Limb (tissue), 2 donors: ENCODE measurements at regions not wholly inside any gene's neighbourhood (a gene's known extent, or its start where the extent isn't known, plus 50 kb on each side); places are given as distances from the start of the nearest gene placed in this dataset.

Source experiments
- DNase-seq, 2 donors: peaks; one replicate each; pipeline ENCODE4 v3.0.0-alpha.2; 2016; ENCODE audit errors: extremely low spot score in 2 of 2

GRCh38 chr10:128462844-128463243 lies 336.6 kb upstream of the MKI67 start:
- DNase-seq: no peak

GRCh38 chr10:128463991-128464760 lies 338.0 kb upstream of the MKI67 start:
- DNase-seq: no peak

GRCh38 chr10:128465697-128466096 lies 339.5 kb upstream of the MKI67 start:
- DNase-seq: no peak

GRCh38 chr10:128466831-128467371 lies 340.7 kb upstream of the MKI67 start:
- no peak for DNase-seq

GRCh38 chr10:128468462-128468861 lies 342.2 kb upstream of the MKI67 start:
- DNase-seq: no peak

- no peak for DNase-seq
These were observed 343.3 kb upstream of the MKI67 start for GRCh38 chr10:128469515-128469914.

- DNase-seq: no peak
These were observed 344.2 kb upstream of the MKI67 start for GRCh38 chr10:128470321-128470965.

GRCh38 chr10:128471151-128471550 lies 344.9 kb upstream of the MKI67 start:
- no peak for DNase-seq

- DNase-seq: no peak
These were observed 346.0 kb upstream of the MKI67 start for GRCh38 chr10:128472196-128472595.

- no peak for DNase-seq
These were observed 347.2 kb upstream of the MKI67 start for GRCh38 chr10:128473396-128473795.

GRCh38 chr10:128473911-128474310 lies 347.7 kb upstream of the MKI67 start:
- no peak for DNase-seq

GRCh38 chr10:128474571-128474970 lies 348.3 kb upstream of the MKI67 start:
- DNase-seq: no peak

GRCh38 chr10:128475686-128476367 lies 349.6 kb upstream of the MKI67 start:
- DNase-seq: no peak

GRCh38 chr10:128476368-128476725 lies 350.1 kb upstream of the MKI67 start:
- DNase-seq: peak in 1 of 2 donors; percentile 50

- no peak for DNase-seq
These were observed 350.6 kb upstream of the MKI67 start for GRCh38 chr10:128476845-128477244.

- no peak for DNase-seq
These were observed 354.4 kb upstream of the MKI67 start for GRCh38 chr10:128480601-128481000.

GRCh38 chr10:128481152-128481840 lies 355.1 kb upstream of the MKI67 start:
- no peak for DNase-seq

- no peak for DNase-seq
These were observed 355.8 kb upstream of the MKI67 start for GRCh38 chr10:128482052-128482451.

GRCh38 chr10:128483216-128483615 lies 357.0 kb upstream of the MKI67 start:
- DNase-seq: no peak

GRCh38 chr10:128484041-128484440 lies 357.8 kb upstream of the MKI67 start:
- no peak for DNase-seq

- no peak for DNase-seq
These were observed 359.5 kb upstream of the MKI67 start for GRCh38 chr10:128485701-128486235.
